ENCODE measurements at regions not wholly inside any gene's neighbourhood (a gene's known extent, or its start where the extent isn't known, plus 50 kb on each side); places are given as distances from the start of the nearest gene placed in this dataset.
A peak's percentile ranks its signal among the peaks of the same experiment; 100 is the strongest.

- no peak for ATAC-seq (ENCODE audit: low read depth)
- Histone ChIP-seq H3K27ac (ENCODE audit: poor library complexity, severe bottlenecking) (no peak overlapping the region), H3K36me3 (ENCODE audit: low read depth) (no peaks in the 10 kb centered on the region), H3K9me3 (ENCODE audit: severe bottlenecking) (peaks cover 8% of the 10 kb centered on the region), H3K4me1 (ENCODE audit: insufficient read depth, poor library complexity, severe bottlenecking) (no peaks in the 10 kb centered on the region), H3K27me3 (ENCODE audit: insufficient read depth, poor library complexity, severe bottlenecking) (no peaks in the 10 kb centered on the region), H3K4me3 (ENCODE audit: severe bottlenecking) (no peak overlapping the region)
- no peak for DNase-seq (ENCODE audit: low spot score)
- no peak for TF ChIP-seq CTCF (IDR thresholded peaks at IDR 0.05; ENCODE audit: poor library complexity, severe bottlenecking)
Measured at GRCh38 chr6:140130074-140130473, 755.6 kb upstream of the CITED2 start.

- Histone ChIP-seq H3K9me3 (ENCODE audit: severe bottlenecking) (peaks cover 4% of the 10 kb centered on the region), H3K27ac (ENCODE audit: poor library complexity, severe bottlenecking) (no peak overlapping the region), H3K36me3 (ENCODE audit: low read depth) (no peaks in the 10 kb centered on the region), H3K4me3 (ENCODE audit: severe bottlenecking) (no peak overlapping the region), H3K4me1 (ENCODE audit: insufficient read depth, poor library complexity, severe bottlenecking) (no peaks in the 10 kb centered on the region), H3K27me3 (ENCODE audit: insufficient read depth, poor library complexity, severe bottlenecking) (no peaks in the 10 kb centered on the region)
- no peak for DNase-seq (ENCODE audit: low spot score)
- no peak for TF ChIP-seq CTCF (IDR thresholded peaks at IDR 0.05; ENCODE audit: poor library complexity, severe bottlenecking)
- no peak for ATAC-seq (ENCODE audit: low read depth)
Measured at GRCh38 chr6:140124498-140124897, 750.0 kb upstream of the CITED2 start.

GRCh38 chr6:140108167-140108566 lies 733.7 kb upstream of the CITED2 start:
- Histone ChIP-seq H3K27me3 (ENCODE audit: insufficient read depth, poor library complexity, severe bottlenecking) (no peaks in the 10 kb centered on the region), H3K4me3 (ENCODE audit: severe bottlenecking) (no peak overlapping the region), H3K4me1 (ENCODE audit: insufficient read depth, poor library complexity, severe bottlenecking) (peaks cover 16% of the 10 kb centered on the region), H3K36me3 (ENCODE audit: low read depth) (no peaks in the 10 kb centered on the region), H3K27ac (ENCODE audit: poor library complexity, severe bottlenecking) (no peak overlapping the region), H3K9me3 (ENCODE audit: severe bottlenecking) (no peaks in the 10 kb centered on the region)
- no peak for DNase-seq (ENCODE audit: low spot score)
- no peak for TF ChIP-seq CTCF (IDR thresholded peaks at IDR 0.05; ENCODE audit: poor library complexity, severe bottlenecking)
- ATAC-seq (ENCODE audit: low read depth), result no peak

- no peak overlapping the region for H3K4me3 ChIP-seq (ENCODE audit: severe bottlenecking)
- no peak for ATAC-seq (ENCODE audit: low read depth)
- no peaks in the 10 kb centered on the region for H3K36me3 ChIP-seq (ENCODE audit: low read depth)
- H3K27ac ChIP-seq (ENCODE audit: poor library complexity, severe bottlenecking), result no peak overlapping the region
- DNase-seq (ENCODE audit: low spot score), result no peak
- no peak for TF ChIP-seq CTCF (IDR thresholded peaks at IDR 0.05; ENCODE audit: poor library complexity, severe bottlenecking)
- peaks cover 16% of the 10 kb centered on the region for H3K4me1 ChIP-seq (ENCODE audit: insufficient read depth, poor library complexity, severe bottlenecking)
- H3K9me3 ChIP-seq (ENCODE audit: severe bottlenecking), result no peaks in the 10 kb centered on the region
- H3K27me3 ChIP-seq (ENCODE audit: insufficient read depth, poor library complexity, severe bottlenecking), result no peaks in the 10 kb centered on the region
Measured at GRCh38 chr6:140107216-140107615, 732.8 kb upstream of the CITED2 start.

GRCh38 chr6:140105857-140106256 lies 731.4 kb upstream of the CITED2 start:
- TF ChIP-seq CTCF (IDR thresholded peaks at IDR 0.05; ENCODE audit: poor library complexity, severe bottlenecking), result peak; percentile 43
- H3K36me3 ChIP-seq (ENCODE audit: low read depth), result no peaks in the 10 kb centered on the region
- no peak overlapping the region for H3K4me3 ChIP-seq (ENCODE audit: severe bottlenecking)
- H3K4me1 ChIP-seq (ENCODE audit: insufficient read depth, poor library complexity, severe bottlenecking), result peaks cover 16% of the 10 kb centered on the region
- ATAC-seq (ENCODE audit: low read depth) (peak; percentile 33; the same call in 1 of the 3 replicates), DNase-seq (ENCODE audit: low spot score) (no peak)
- H3K9me3 ChIP-seq (ENCODE audit: severe bottlenecking), result no peaks in the 10 kb centered on the region
- H3K27me3 ChIP-seq (ENCODE audit: insufficient read depth, poor library complexity, severe bottlenecking), result no peaks in the 10 kb centered on the region
- no peak overlapping the region for H3K27ac ChIP-seq (ENCODE audit: poor library complexity, severe bottlenecking)

Measured in RWPE2 (cell line).